Adrenal gland (tissue), 5 donors: ENCODE measurements at regions not wholly inside any gene's neighbourhood (a gene's known extent, or its start where the extent isn't known, plus 50 kb on each side); places are given as distances from the start of the nearest gene placed in this dataset.

Experiments used
- POLR2A ChIP-seq, 2 donors: fragments of 450-650 bp; IDR thresholded peaks; one replicate each; pipeline ENCODE4 v1.6.1; 2017; ENCODE audit warnings: antibody characterized with exemption in 2 of 2, mild to moderate bottlenecking in 2 of 2, moderate library complexity in 1 of 2
- TF ChIP-seq, protein P1 (sequence below), 6 experiments: fragments of 450-650 bp in 4 of 6; fragments of 200-600 bp in 2 of 6; sonication (generic) in 1 of 6; IDR thresholded peaks; 1 replicate in 5 of 6; 2 replicates in 1 of 6; pipeline versions ENCODE4 v1.5.1 to v1.8.0; 2016 to 2021; ENCODE audit warnings: antibody characterized with exemption in 6 of 6, mild to moderate bottlenecking in 2 of 6, moderate library complexity in 1 of 6
- donor health status: DM: no; HTN: no; CAD: no.

DNA sequence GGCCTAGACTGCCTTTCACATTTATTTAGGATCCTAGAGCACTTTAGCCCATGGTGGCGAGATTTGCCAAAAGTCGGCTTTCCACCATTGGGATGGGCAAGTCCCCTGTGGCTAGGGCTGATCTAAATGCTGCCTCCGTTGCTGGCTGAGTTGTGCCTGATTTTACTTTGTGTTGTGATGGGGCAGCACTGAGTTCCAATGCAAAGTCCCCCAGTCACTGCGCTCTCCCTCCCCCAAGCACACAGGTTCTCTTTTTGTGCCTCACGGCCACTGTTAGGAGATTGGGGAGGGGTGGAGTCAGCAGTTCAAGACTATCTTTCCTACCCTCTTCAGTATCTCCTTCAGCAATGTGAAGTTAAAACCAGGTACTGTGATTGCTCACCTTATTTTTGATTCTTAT, 66.7 kb upstream of the COX20 start:
- TF ChIP-seq, protein P1, sequence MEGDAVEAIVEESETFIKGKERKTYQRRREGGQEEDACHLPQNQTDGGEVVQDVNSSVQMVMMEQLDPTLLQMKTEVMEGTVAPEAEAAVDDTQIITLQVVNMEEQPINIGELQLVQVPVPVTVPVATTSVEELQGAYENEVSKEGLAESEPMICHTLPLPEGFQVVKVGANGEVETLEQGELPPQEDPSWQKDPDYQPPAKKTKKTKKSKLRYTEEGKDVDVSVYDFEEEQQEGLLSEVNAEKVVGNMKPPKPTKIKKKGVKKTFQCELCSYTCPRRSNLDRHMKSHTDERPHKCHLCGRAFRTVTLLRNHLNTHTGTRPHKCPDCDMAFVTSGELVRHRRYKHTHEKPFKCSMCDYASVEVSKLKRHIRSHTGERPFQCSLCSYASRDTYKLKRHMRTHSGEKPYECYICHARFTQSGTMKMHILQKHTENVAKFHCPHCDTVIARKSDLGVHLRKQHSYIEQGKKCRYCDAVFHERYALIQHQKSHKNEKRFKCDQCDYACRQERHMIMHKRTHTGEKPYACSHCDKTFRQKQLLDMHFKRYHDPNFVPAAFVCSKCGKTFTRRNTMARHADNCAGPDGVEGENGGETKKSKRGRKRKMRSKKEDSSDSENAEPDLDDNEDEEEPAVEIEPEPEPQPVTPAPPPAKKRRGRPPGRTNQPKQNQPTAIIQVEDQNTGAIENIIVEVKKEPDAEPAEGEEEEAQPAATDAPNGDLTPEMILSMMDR (IDR thresholded peaks at IDR 0.05) = no peak
- TF ChIP-seq POLR2A (IDR thresholded peaks at IDR 0.05) = no peak
